Tibial nerve (tissue), 3 donors: ENCODE measurements at regions not wholly inside any gene's neighbourhood (a gene's known extent, or its start where the extent isn't known, plus 50 kb on each side); places are given as distances from the start of the nearest gene placed in this dataset.

Experiments used
- POLR2A ChIP-seq, 2 donors: fragments of 450-650 bp; IDR thresholded peaks; one replicate each; pipeline ENCODE4 v1.6.1; 2017; ENCODE audit warnings: antibody characterized with exemption in 2 of 2, mild to moderate bottlenecking in 2 of 2, moderate library complexity in 2 of 2
- TF ChIP-seq, protein P1 (sequence below), 5 experiments: fragments of 200-600 bp in 3 of 5; fragments of 450-650 bp in 2 of 5; sonication (generic) in 3 of 5; IDR thresholded peaks; one replicate each; pipeline ENCODE4 v1.5.1; 2016 to 2019; ENCODE audit warnings: antibody characterized with exemption in 5 of 5, mild to moderate bottlenecking in 3 of 5, moderate library complexity in 2 of 5

GRCh38 chr11:45518833-45519535 lies 146.4 kb downstream of the CHST1 start:
- TF ChIP-seq, protein P1, sequence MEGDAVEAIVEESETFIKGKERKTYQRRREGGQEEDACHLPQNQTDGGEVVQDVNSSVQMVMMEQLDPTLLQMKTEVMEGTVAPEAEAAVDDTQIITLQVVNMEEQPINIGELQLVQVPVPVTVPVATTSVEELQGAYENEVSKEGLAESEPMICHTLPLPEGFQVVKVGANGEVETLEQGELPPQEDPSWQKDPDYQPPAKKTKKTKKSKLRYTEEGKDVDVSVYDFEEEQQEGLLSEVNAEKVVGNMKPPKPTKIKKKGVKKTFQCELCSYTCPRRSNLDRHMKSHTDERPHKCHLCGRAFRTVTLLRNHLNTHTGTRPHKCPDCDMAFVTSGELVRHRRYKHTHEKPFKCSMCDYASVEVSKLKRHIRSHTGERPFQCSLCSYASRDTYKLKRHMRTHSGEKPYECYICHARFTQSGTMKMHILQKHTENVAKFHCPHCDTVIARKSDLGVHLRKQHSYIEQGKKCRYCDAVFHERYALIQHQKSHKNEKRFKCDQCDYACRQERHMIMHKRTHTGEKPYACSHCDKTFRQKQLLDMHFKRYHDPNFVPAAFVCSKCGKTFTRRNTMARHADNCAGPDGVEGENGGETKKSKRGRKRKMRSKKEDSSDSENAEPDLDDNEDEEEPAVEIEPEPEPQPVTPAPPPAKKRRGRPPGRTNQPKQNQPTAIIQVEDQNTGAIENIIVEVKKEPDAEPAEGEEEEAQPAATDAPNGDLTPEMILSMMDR (IDR thresholded peaks at IDR 0.05) = no peak
- TF ChIP-seq POLR2A (IDR thresholded peaks at IDR 0.05) = no peak
